Lung (tissue), 11 donors: ENCODE measurements at regions not wholly inside any gene's neighbourhood (a gene's known extent, or its start where the extent isn't known, plus 50 kb on each side); places are given as distances from the start of the nearest gene placed in this dataset.

ENCODE experiments used
- ATAC-seq: fragments of 200-7000 bp; cut with Tn5 transposase; one replicate; pipeline ENCODE4 v1.9.1; 2020; ENCODE audit warnings: moderate number of reproducible peaks; ENCODE audit not compliant: insufficient read depth, low FRiP score
- DNase-seq, 3 donors: peaks; one replicate each; pipeline ENCODE4 v3.0.0-alpha.2; 2013 to 2017
- H3K27ac ChIP-seq, 2 donors: one replicate each; pipeline ENCODE4 v1.5.1; 2013; ENCODE audit warnings: mild to moderate bottlenecking in 2 of 2, moderate library complexity in 2 of 2, control low read depth in 1 of 2, inconsistent platforms in 1 of 2, low read depth in 1 of 2, low read length in 1 of 2
- H3K27me3 ChIP-seq, 3 donors: one replicate each; pipeline ENCODE4 v1.5.1; 2013; ENCODE audit warnings: low read length in 2 of 3; ENCODE audit not compliant: control insufficient read depth in 3 of 3, insufficient read depth in 3 of 3
- H3K36me3 ChIP-seq, 4 donors: one replicate each; pipeline ENCODE4 v1.5.1; 2013; ENCODE audit warnings: low read length in 4 of 4, mild to moderate bottlenecking in 1 of 4, moderate library complexity in 1 of 4; ENCODE audit not compliant: control insufficient read depth in 4 of 4, insufficient read depth in 4 of 4
- H3K4me1 ChIP-seq, 5 donors: one replicate each; pipeline ENCODE4 v1.5.1; 2013; ENCODE audit warnings: low read length in 5 of 5, mild to moderate bottlenecking in 2 of 5, moderate library complexity in 1 of 5; ENCODE audit not compliant: control insufficient read depth in 5 of 5, insufficient read depth in 5 of 5
- H3K4me3 ChIP-seq: one replicate; pipeline ENCODE4 v1.5.1; 2013; ENCODE audit warnings: mild to moderate bottlenecking, control low read depth, moderate library complexity
- H3K9ac ChIP-seq, 2 donors: one replicate each; pipeline ENCODE4 v1.5.1; 2013; ENCODE audit warnings: low read length in 2 of 2, control low read depth in 1 of 2; ENCODE audit not compliant: insufficient read depth in 1 of 2
- H3K9me3 ChIP-seq, 4 donors: one replicate each; pipeline ENCODE4 v1.5.1; 2013; ENCODE audit warnings: low read length in 3 of 4, mild to moderate bottlenecking in 1 of 4, moderate library complexity in 1 of 4; ENCODE audit not compliant: control insufficient read depth in 4 of 4, insufficient read depth in 3 of 4
- CTCF ChIP-seq: IDR thresholded peaks from 2 replicates; pipeline ENCODE4 v1.5.1; 2012; ENCODE audit warnings: mild to moderate bottlenecking; ENCODE audit errors: control extremely low read depth, extremely low read depth
- WGBS, 2 donors: extraction: QIAGEN DNeasy Blood & Tissue Kit; methylation state at CpG; one replicate each; pipeline ENCODE4 v1.1.7; 2013; 5-methylcytosine and 5-hydroxymethylcytosine counted together
- donor health status: control.
- donor health status: control.
- donor health status: Bipolar disorder and iron deficiency.
- donor health status: healthy.
- donor health status: DM: yes; HTN: yes; CAD: no.

GRCh38 chr17:71726341-71726740 lies 394.5 kb upstream of the SOX9 start:
- H3K36me3 ChIP-seq: no peaks in the 10 kb centered on the region
- ATAC-seq (no peak), DNase-seq (peak; percentile 60 to 93 (median 91))
- H3K4me1 ChIP-seq: peaks cover 0 to 19% (median 1%) of the 10 kb centered on the region in 5 donors
- H3K9me3 ChIP-seq: no peaks in the 10 kb centered on the region
- no peak overlapping the region for H3K9ac ChIP-seq
- WGBS, 2 donors: 28 to 54% methylated on average over 5 of the region's 5 CpGs
- H3K4me3 ChIP-seq: no peak overlapping the region
- no peaks in the 10 kb centered on the region for H3K27me3 ChIP-seq
- TF ChIP-seq CTCF: no peak
- no peak overlapping the region for H3K27ac ChIP-seq

- no peak for DNase-seq
- Histone ChIP-seq H3K36me3 (no peaks in the 10 kb centered on the region), H3K27ac (no peak overlapping the region), H3K4me3 (no peak overlapping the region), H3K9ac (no peak overlapping the region), H3K4me1 (peaks cover 0 to 19% (median 1%) of the 10 kb centered on the region in 5 donors), H3K9me3 (no peaks in the 10 kb centered on the region), H3K27me3 (no peaks in the 10 kb centered on the region)
- ATAC-seq: no peak
- 84 to 85% methylated on average over 5 of the region's 5 CpGs for WGBS, 2 donors
- TF ChIP-seq CTCF: no peak
Measured at GRCh38 chr17:71727292-71727691, 393.5 kb upstream of the SOX9 start.

- ATAC-seq (no peak), DNase-seq (no peak)
- Histone ChIP-seq H3K4me3 (no peak overlapping the region), H3K27me3 (no peaks in the 10 kb centered on the region), H3K36me3 (no peaks in the 10 kb centered on the region), H3K27ac (no peak overlapping the region), H3K4me1 (peaks cover 0 to 19% (median 1%) of the 10 kb centered on the region in 5 donors), H3K9me3 (no peaks in the 10 kb centered on the region), H3K9ac (no peak overlapping the region)
- WGBS, 2 donors: 95 to 98% methylated on average over 3 of the region's 3 CpGs
- no peak for TF ChIP-seq CTCF
Measured at GRCh38 chr17:71727723-71728122, 393.1 kb upstream of the SOX9 start.

GRCh38 chr17:71730871-71731270 lies 389.9 kb upstream of the SOX9 start:
- peak in 2 of 3 donors; percentile 41 to 61 for DNase-seq
- Histone ChIP-seq H3K4me3 (no peak overlapping the region), H3K4me1 (peaks cover 0 to 11% (median 5%) of the 10 kb centered on the region in 5 donors), H3K27me3 (no peaks in the 10 kb centered on the region), H3K9me3 (no peaks in the 10 kb centered on the region), H3K9ac (no peak overlapping the region), H3K36me3 (no peaks in the 10 kb centered on the region), H3K27ac (no peak overlapping the region)
- TF ChIP-seq CTCF: no peak
- 77 to 86% methylated on average over 1 of the region's 1 CpG for WGBS, 2 donors
- no peak for ATAC-seq
